Ishikawa (cell line): ENCODE measurements at regions not wholly inside any gene's neighbourhood (a gene's known extent, or its start where the extent isn't known, plus 50 kb on each side); places are given as distances from the start of the nearest gene placed in this dataset.

Experiments used
- EGR1 ChIP-seq: IDR thresholded peaks from 2 replicates; pipeline ENCODE4 v1.6.1; 2012
- EP300 ChIP-seq: IDR thresholded peaks from 2 replicates; pipeline ENCODE4 v1.6.1; 2012; ENCODE audit warnings: borderline replicate concordance
- MAX ChIP-seq: IDR thresholded peaks from 2 replicates; pipeline ENCODE4 v1.6.1; 2012
- NFIC ChIP-seq: IDR thresholded peaks from 2 replicates; pipeline ENCODE4 v1.6.1; 2012
- RAD21 ChIP-seq: IDR thresholded peaks from 2 replicates; pipeline ENCODE4 v1.6.1; 2012; ENCODE audit warnings: low read depth
- REST ChIP-seq: IDR thresholded peaks from 2 replicates; pipeline ENCODE4 v1.6.1; 2012; ENCODE audit warnings: low read depth, mild to moderate bottlenecking
- TAF1 ChIP-seq: IDR thresholded peaks from 2 replicates; pipeline ENCODE4 v1.6.1; 2012; ENCODE audit warnings: low read depth, mild to moderate bottlenecking
- TCF12 ChIP-seq: IDR thresholded peaks from 2 replicates; pipeline ENCODE4 v1.6.1; 2012; ENCODE audit warnings: low read depth
- TEAD4 ChIP-seq: IDR thresholded peaks from 2 replicates; pipeline ENCODE4 v1.6.1; 2012
- YY1 ChIP-seq: IDR thresholded peaks from 2 replicates; pipeline ENCODE4 v1.6.1; 2012; ENCODE audit warnings: low read depth

- TF ChIP-seq RAD21 (no peak), TAF1 (no peak), YY1 (no peak), MAX (no peak), TCF12 (no peak), REST (no peak), EP300 (no peak), EGR1 (no peak), TEAD4 (no peak), NFIC (no peak)
Measured at GRCh38 chr9:78781681-78782080, 484.8 kb downstream of the PSAT1 start.
